GM19397 (cell line): ENCODE measurements at regions not wholly inside any gene's neighbourhood (a gene's known extent, or its start where the extent isn't known, plus 50 kb on each side); places are given as distances from the start of the nearest gene placed in this dataset.

Experiments used
- ATAC-seq: cut with Tn5 transposase; IDR thresholded peaks from one replicate; pipeline ENCODE4 v1.9.1; 2021; ENCODE audit warnings: mild to moderate bottlenecking, moderate library complexity; ENCODE audit not compliant: unreplicated experiment

DNA sequence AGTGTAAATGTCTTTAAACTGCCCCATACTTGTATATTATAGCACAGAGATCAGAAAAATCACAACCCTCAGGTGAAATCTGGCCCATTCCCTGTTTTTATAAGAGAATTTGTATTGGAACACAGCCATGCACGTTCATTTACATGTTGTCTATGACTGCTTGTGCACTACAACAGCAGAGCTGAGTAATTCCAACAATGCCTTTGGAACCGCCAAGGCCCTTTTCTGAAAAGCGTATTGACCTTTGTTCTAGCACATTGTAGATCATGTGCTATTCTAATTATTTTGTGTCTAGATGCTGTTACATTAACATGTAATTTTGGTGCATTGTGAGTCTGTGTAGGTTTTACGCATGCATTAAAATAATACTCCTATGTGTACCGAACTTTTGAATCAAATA, 339.6 kb downstream of the CHRM3 start:
- ATAC-seq = no peak

GRCh38 chr1:239730378-239730777, 344.0 kb downstream of the CHRM3 start:
- ATAC-seq = no peak

DNA sequence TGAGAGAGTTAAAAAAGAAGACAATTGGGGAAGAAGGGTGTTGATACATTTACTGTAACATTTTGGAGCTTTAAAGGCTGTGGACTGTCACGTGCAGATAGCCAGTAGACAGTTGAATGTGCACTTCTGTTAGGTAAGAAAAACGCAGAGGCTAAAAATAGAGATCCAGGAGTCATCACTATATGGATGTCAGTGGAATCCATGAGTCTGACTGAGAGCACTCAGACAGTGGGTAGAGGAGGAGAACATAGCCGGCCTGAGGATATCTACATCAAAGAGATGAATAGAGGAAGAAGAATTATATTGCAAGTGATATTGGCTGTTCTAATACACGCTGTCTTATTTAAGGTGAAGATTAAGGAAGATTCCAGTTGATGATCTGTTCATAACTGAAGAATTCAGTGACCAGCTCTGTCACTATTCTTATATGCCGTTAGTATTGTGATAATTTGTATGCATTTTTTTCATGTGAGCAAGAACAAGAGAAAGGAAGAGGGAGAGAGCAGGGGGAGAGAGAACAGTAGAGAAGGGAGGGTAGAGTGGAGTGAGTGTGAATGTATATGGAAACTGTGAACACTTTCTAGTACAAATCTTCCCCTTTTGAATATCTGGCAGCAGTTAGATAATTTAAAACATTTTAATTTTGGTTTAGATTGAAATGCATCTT, 344.8 kb downstream of the CHRM3 start:
- no peak for ATAC-seq

DNA sequence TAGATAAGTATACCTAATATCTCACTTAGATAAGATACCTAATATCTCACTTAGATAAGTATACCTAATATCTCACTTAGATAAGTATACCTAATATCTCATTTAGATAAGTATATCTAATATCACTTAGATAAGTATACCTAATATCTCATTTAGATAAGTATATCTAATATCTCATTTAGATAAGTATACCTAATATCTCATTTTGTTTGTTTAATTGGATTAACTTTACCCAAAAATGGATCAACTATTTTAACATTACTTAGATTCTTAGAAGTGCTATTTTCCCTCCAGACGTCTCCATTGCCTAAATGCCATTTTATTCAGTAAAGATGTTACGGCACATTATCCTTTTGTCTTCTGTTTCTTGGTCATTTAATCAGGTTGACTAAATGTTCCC, 346.4 kb downstream of the CHRM3 start:
- no peak for ATAC-seq

DNA sequence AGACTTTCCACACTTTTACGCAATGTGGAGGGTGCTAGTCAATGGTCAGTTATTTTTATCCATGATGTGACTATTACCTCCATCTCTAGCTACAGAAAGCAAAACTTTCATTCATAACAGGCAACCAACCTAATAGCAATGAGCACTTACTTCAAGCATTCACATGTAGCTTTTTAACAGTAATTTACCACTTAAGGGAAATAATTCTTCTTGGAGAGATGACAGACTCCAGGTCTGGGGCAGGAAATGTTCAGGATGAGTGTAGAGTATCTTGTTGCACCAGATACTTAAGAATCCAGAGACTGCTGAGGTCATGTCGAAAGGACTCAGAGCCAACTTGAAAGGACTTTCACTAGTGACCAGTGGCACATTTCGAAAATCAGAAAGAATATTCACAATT, 347.6 kb downstream of the CHRM3 start:
- ATAC-seq = no peak

DNA sequence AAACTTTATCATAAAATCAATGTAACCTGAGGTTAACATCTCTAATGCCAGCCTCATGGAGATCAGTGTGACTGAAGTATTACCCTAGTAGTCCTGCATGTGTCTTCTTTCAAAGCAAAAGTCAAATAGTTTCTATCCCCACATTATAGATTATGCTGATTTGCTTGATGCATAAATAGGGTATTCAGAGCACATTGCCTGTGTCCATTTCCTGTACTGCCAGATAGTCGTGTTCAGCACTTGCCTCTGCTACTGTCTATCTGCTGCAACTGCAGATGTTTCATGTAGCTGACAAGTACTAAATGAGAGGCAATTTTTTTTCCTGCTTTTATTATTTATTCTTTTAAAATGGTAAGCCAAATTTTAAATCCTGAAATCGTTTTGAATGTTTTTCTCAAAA, 348.7 kb downstream of the CHRM3 start:
- ATAC-seq = no peak

- ATAC-seq = no peak
Measured at GRCh38 chr1:239736479-239736878, 350.1 kb downstream of the CHRM3 start.

DNA sequence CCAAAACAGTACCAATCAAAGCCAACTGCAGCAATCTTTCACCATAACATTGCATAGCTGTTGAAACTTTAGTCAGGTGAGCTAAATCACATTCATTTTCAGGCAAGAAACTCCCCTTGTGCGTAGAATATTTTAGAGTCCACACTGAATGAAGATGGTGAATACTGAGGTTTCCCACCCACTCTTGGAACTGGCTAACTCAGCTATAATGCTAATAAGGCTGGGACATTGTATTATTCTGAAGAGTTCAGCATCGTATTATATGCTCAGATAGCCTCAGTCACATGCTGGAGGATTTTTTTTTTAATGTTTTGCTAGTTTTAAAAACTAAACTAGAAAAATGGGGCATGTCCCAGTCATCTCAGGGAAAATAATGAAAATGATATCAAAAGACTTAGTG, 352.3 kb upstream of the FMN2 start:
- ATAC-seq = no peak

DNA sequence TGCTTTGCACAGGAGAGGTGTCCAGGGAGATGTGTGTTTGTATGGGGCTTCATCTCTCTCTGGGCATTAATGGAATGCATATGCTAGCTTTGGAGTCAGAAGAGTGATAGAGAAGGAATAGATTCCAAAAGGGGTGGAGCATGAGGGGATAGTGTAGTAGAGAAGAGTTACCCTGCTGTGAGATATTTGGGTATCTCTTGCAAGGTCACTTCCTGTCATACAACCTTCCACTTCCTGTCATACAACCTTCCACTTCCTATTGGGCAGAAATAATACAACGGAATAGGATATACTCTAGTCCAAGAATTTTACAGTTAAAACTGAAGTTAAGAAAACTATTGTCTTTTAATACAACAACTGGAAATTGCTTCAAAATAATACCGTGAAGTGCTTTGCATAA, 351.8 kb upstream of the FMN2 start:
- ATAC-seq = no peak

DNA sequence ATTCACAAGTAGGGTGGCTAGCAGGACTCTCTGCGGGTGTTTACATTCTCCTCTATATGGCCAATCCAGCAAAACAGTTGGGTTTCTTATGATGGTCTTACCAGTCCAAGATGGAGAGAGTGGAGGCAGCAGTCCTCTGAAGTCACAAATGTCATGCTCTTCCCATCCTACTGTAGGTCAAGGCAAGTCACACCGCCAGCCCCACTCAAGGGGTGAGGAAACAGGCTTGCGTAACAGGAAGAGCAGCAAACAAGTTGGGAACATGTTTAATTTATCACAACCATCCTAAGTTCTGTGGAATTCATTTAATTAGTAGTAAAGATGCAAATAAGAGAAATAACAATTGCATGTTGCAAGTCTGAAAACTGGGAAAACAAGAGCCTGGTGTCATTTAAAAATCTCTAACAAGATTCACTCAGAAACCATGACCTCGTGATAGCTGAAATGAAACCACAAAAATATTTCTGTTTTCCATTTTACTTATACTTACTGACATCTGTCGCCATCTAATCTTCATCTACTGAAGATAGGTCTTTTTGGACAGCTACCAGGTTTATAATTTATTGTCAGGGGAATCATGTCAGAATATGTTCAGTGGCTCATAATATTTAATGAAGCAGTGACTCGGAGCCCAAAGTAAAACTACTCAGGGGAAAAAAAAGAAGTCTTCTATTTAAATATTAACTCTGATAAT, 349.1 kb upstream of the FMN2 start:
- no peak for ATAC-seq

DNA sequence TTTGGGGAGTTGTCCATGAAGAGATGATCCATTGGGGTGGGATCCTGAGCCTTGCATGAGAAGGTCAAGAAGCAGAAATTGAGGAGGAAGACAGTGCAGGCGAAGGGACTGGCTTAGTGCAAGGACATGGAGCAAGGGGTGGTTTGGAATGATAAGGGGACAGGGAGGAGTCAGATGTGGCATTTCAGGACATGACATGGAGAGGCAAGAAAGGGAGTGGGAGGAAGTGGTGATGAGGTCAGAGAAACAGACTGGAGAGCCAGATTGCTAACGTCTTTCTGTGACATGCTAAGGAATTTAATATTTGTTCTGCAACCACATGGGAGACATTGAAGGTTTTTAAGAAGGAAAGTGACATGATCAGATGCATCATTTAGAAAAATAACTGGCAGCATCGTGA, 346.8 kb upstream of the FMN2 start:
- ATAC-seq = no peak

DNA sequence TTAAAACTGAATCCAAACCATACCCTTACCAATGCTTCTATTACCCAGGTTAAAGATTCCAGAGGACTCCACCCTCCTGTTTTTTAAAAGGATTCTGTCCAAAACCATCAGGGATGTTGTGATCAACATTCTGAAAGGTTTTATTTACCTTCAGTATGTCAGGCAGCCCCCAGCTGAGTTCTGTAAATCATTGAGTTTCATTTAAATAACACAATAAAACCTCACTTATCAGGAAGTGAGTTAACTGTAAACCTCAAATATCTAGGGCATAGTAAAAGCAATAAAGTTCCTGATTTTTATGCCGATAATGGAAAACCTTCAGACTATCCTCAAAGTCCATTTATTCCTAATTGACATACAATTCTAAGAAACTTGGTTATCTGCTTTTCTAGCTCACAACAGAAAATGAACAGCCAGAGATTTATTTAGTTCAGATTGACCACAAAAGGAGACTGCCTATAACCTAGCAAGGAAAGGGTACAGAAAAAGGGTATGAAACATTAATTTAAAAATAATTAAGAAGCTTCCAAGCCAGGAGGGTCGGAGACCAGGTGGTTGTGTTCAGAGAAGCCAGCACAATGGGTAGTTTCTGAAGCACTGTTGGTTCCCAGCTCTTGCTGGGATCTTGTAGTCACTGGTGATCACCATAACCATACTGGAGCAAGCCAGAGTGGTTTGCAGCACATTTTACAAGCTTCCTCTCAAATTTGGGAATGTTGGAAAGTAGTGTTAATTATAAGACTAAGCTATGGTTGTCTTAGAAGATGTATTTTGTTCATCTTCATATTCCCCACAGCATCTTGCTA, 336.4 kb upstream of the FMN2 start:
- no peak for ATAC-seq

DNA sequence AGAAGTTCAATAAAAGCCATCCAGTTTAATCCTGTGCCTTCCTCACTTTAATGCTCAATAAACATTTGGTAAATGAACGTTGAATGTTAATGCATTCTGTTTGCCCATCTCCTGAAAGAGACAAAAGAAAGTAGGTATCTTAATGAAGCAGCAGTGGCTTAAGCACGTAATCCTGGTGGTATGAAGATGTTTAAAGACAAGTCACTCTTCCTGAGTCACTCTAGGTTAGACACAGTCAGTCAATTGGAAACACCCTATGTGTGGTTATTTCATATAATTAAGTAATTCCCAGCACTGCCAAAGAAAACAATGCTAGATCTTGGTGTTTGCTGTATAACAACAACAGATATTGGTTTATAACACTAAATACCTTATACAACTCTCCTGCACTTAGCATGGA, 334.0 kb upstream of the FMN2 start:
- no peak for ATAC-seq

DNA sequence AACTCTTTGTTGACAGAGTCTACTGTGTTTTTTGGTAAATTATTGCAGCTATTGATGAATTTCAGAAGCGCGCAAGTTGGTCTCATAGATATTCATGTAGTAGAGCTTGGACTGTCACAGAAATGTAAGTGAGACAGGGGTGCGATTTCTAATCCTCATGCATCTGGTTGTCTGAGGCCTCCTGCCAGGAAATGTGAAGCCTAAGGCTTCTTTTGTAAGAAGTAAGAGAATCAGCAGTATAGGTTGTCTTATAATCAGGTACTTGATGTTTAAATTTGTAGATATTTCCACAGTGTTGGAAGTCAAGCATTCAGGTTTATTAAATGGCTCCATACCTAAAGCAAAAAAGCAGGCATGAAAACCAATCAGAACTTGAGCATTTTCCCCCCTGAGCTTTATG, 332.9 kb upstream of the FMN2 start:
- ATAC-seq = no peak

- no peak for ATAC-seq
Measured at GRCh38 chr1:239761509-239761908, 330.2 kb upstream of the FMN2 start.

GRCh38 chr1:239763850-239764249, 327.8 kb upstream of the FMN2 start:
- ATAC-seq = no peak

- ATAC-seq = no peak
Measured at GRCh38 chr1:239764546-239764945, 327.1 kb upstream of the FMN2 start.

GRCh38 chr1:239765163-239765562, 326.5 kb upstream of the FMN2 start:
- no peak for ATAC-seq

DNA sequence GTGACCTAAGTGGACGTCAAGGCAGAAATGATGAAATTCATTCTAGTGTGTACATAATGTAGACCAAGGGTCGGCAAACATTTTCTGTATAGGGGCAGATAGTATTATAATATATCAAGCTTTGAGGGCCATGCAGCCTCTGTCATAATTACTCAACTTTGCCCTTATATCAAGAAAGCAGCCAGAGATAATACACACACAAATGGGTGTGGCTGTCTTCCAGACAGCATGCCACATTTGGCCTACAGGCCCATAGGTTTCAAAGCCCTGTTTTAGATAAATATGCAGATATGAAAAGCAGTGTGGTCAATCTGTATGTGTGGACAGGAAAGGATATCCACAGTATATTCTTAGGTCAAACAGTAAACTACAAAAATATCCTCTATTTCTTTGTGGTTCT, 320.1 kb upstream of the FMN2 start:
- no peak for ATAC-seq

DNA sequence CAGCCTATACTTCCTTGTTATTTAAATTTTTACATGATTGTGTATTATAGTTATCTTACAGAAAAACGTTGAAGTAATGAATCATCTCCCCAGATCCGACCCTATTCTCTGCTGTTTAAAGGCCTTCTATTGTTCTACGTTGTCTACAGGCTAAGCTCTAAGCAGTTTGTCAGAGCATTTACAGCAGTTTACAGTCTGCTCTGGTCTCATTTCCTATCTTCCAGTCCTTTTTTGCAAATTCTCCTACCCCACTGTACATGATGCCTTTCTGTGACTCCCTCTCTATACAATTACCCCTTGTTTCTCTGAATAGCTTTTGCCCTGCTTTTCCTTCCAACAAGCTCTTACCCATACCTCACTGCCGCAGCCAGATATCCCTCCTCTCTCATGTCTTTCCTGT, 319.2 kb upstream of the FMN2 start:
- no peak for ATAC-seq

DNA sequence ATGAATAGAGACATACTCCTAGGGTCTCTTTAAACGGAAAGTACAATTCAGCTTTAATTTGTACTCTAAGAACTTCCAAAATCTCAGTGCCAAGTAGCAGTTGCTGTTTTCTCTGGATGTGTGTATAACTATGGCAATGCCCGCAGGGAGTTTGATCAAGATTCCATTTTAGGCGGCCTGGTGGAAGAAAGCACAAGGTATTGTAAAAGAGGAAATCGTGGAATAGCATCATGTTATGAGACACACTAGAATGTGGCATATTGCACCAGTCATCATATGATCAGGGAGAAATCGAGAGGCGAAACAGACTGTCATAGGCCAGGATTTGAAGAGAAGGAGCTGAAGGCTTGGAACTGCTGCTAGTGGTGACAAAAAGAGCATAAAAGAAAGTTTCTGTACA, 316.2 kb upstream of the FMN2 start:
- ATAC-seq = no peak

- no peak for ATAC-seq
Measured at GRCh38 chr1:239778208-239778813, 313.4 kb upstream of the FMN2 start.
